A673 (cell line): ENCODE measurements at regions not wholly inside any gene's neighbourhood (a gene's known extent, or its start where the extent isn't known, plus 50 kb on each side); places are given as distances from the start of the nearest gene placed in this dataset.

Experiments used
- BruUV-seq: library from RNA; stranded (reverse); fragments of 400-500 nt; replicated peaks from 2 replicates; lab custom pipeline; 2021; lab: Mats Ljungman, UMichigan
- CTCF ChIA-PET: fragments of 300-600 bp; sonication (Branson Sonifier 250); formaldehyde crosslinking; loops from one replicate; lab custom pipeline; 2022; ENCODE audit warnings: antibody characterized with exemption; lab: Charles Lee
- POLR2A ChIA-PET: fragments of 300-600 bp; sonication (Branson Sonifier 250); formaldehyde crosslinking; loops from one replicate; lab custom pipeline; 2022; ENCODE audit warnings: antibody characterized with exemption; ENCODE audit not compliant: low non-redundant PET; lab: Charles Lee
- DNase-seq: peaks from one replicate; pipeline ENCODE4 v3.0.0-alpha.2; 2015; ENCODE audit warnings: low spot score
- H3K27ac ChIP-seq: fragments of 200-600 bp; sonication (generic); 2 replicates; pipeline ENCODE4 v1.5.1; 2016; ENCODE audit warnings: mixed run types, low read depth, mild to moderate bottlenecking, mixed read lengths, antibody characterized with exemption, low read length; ENCODE audit not compliant: poor library complexity, severe bottlenecking
- H3K27me3 ChIP-seq: fragments of 200-600 bp; sonication (generic); replicated peaks from 2 replicates; pipeline ENCODE4 v1.6.1; 2017; ENCODE audit warnings: mixed run types, low read depth, mild to moderate bottlenecking, mixed read lengths, antibody characterized with exemption, low read length; ENCODE audit not compliant: insufficient read depth, poor library complexity
- H3K36me3 ChIP-seq: fragments of 200-600 bp; sonication (generic); 2 replicates; pipeline ENCODE4 v1.6.1; 2016; ENCODE audit warnings: mixed run types, mild to moderate bottlenecking, mixed read lengths, antibody characterized with exemption, low read length; ENCODE audit not compliant: insufficient read depth, poor library complexity, severe bottlenecking
- H3K4me1 ChIP-seq: fragments of 200-600 bp; sonication (generic); 2 replicates; pipeline ENCODE4 v1.6.1; 2017; ENCODE audit warnings: mixed run types, mild to moderate bottlenecking, mixed read lengths, antibody characterized with exemption, low read length; ENCODE audit not compliant: insufficient read depth, poor library complexity, severe bottlenecking
- H3K4me3 ChIP-seq: fragments of 200-600 bp; sonication (generic); 2 replicates; pipeline ENCODE4 v1.5.1; 2016; ENCODE audit warnings: low read depth, mixed run types, mild to moderate bottlenecking, mixed read lengths, low read length; ENCODE audit not compliant: poor library complexity, severe bottlenecking
- H3K9me3 ChIP-seq: fragments of 200-600 bp; sonication (generic); 2 replicates; pipeline ENCODE4 v1.6.1; 2016; ENCODE audit warnings: mixed run types, low read depth, mild to moderate bottlenecking, mixed read lengths, antibody characterized with exemption, low read length; ENCODE audit not compliant: poor library complexity, severe bottlenecking
- EZH2 ChIP-seq: fragments of 200-600 bp; sonication (generic); IDR thresholded peaks from 2 replicates; pipeline ENCODE4 v1.6.1; 2017; ENCODE audit warnings: borderline replicate concordance, low read depth, mild to moderate bottlenecking, mixed read lengths, antibody characterized with exemption, low read length; ENCODE audit not compliant: poor library complexity, severe bottlenecking
- intact Hi-C: fragments of 100-400 bp; cut with micrococcal nuclease; formaldehyde crosslinking; loops from one replicate; pipeline ENCODE4 v1.10.0; 2022; ENCODE audit not compliant: unreplicated experiment
- TF ChIP-seq, protein P1 (sequence below): fragments of 300-800, 200-600 bp; sonication (generic); conservative IDR thresholded peaks from 2 replicates; pipeline ENCODE4 v1.5.1; 2017; ENCODE audit warnings: low read depth, mild to moderate bottlenecking, antibody characterized with exemption, low read length, moderate library complexity, mixed read lengths

DNA sequence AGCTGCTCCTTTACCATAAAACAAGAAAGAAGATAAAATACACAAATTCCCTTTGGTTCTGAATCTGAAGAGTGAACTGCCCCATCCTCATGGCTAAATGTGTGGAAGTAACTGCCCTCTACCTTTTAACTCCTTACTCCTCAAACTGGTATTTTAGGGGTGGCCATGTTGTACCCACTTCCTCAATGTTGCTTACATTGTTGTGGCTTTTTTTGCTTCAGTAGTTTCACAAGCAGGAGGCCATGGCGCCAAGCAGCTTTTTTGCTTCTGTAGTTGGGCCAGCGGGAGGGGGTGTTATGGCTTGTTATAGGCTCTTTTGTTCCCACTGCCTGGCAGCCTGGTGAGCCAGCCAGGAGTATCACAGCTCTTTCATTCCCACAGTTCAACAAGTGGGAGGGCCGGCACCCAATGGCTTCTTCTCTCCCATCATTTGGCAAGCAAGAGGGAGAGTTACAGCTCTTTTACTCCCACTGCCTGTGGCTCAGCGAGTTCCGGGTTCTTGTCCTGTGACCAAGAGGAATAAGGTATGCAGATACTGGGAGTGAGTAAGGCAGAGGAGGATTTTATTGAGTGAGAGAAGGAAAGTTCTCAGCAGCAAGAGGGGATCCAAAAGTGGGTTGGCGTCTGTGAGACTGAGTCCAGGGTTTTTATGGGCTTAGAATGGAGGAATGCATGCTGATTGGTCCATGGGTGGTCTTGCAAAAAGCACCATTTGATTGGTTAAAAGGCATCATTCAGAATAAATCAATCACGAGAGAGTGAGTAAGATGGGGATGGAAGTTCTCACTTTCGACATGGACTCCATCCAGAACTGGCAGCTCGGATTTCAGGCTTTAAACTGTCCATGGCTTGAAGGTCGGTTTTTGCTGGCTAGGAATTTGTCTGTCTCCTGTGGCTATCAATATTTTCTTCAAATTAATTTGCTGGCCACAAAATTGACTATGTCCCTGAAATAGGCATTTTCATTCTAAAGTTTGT lies 429.6 kb downstream of the HLX start:
- no peak overlapping the region for H3K4me3 ChIP-seq
- no peak for TF ChIP-seq EZH2
- TF ChIP-seq, protein P1, sequence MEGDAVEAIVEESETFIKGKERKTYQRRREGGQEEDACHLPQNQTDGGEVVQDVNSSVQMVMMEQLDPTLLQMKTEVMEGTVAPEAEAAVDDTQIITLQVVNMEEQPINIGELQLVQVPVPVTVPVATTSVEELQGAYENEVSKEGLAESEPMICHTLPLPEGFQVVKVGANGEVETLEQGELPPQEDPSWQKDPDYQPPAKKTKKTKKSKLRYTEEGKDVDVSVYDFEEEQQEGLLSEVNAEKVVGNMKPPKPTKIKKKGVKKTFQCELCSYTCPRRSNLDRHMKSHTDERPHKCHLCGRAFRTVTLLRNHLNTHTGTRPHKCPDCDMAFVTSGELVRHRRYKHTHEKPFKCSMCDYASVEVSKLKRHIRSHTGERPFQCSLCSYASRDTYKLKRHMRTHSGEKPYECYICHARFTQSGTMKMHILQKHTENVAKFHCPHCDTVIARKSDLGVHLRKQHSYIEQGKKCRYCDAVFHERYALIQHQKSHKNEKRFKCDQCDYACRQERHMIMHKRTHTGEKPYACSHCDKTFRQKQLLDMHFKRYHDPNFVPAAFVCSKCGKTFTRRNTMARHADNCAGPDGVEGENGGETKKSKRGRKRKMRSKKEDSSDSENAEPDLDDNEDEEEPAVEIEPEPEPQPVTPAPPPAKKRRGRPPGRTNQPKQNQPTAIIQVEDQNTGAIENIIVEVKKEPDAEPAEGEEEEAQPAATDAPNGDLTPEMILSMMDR = no peak
- no peak for DNase-seq
- POLR2A ChIA-PET = no interaction called here
- CTCF ChIA-PET = no interaction called here
- no peak overlapping the region for H3K27ac ChIP-seq
- intact Hi-C loops = no loop called here
- BruUV-seq = no TSS peak
- H3K27me3 ChIP-seq = no peaks in the 10 kb centered on the region
- no peaks in the 10 kb centered on the region for H3K36me3 ChIP-seq
- no peaks in the 10 kb centered on the region for H3K9me3 ChIP-seq
- no peaks in the 10 kb centered on the region for H3K4me1 ChIP-seq

DNA sequence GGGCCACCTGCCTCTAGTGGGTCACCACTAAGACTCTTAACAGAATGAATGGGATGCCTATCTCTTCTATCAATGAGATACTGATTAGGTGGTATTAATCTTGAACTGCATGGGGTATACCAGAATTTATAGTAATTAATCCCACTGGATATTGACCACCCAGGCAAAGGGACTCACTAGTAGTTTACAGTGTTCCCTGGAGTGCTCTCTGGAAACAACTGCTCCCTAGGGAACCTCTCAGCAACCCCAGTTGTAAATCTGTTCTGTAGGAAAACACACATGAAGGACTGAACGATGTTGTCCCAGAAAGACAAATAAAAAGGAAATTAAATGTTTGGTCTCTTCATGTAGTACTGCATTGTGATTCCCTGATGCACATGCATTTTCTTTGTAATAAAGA lies 430.5 kb downstream of the HLX start:
- intact Hi-C loops = no loop called here
- no TSS peak for BruUV-seq

DNA sequence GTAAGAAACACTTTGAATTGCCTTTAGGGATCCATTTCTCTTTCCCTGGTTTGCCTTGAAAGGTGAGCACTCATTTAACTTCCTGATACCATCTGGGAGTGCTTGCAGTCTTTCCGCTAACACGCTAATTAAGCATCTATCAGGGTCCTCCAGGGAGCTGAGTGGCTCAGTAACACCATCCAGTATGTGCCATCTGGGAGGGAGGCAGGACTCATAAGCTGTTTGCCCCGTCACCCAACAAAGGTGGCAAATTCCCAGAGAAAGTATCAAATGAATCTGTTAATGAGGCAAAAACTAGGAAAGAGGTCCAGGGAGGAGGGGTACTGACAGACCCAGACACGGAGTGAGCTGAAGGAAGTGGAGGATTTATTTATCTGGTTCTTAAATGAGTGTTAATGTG lies 430.9 kb downstream of the HLX start:
- Histone ChIP-seq H3K4me1 (no peaks in the 10 kb centered on the region), H3K36me3 (no peaks in the 10 kb centered on the region), H3K27ac (no peak overlapping the region), H3K27me3 (no peaks in the 10 kb centered on the region), H3K4me3 (no peak overlapping the region), H3K9me3 (no peaks in the 10 kb centered on the region)
- BruUV-seq = no TSS peak
- ChIA-PET CTCF (no interaction called here), POLR2A (no interaction called here)
- no peak for TF ChIP-seq EZH2
- TF ChIP-seq, protein P1 = no peak
- no peak for DNase-seq
- intact Hi-C loops = no loop called here

More for the DNA sequence above, 430.5 kb downstream of the HLX start:
- H3K4me3 ChIP-seq = no peak overlapping the region
- CTCF ChIA-PET = no interaction called here
- H3K27me3 ChIP-seq = no peaks in the 10 kb centered on the region
- POLR2A ChIA-PET = no interaction called here
- no peaks in the 10 kb centered on the region for H3K4me1 ChIP-seq
- no peak overlapping the region for H3K27ac ChIP-seq
- no peaks in the 10 kb centered on the region for H3K36me3 ChIP-seq
- DNase-seq = no peak
- H3K9me3 ChIP-seq = no peaks in the 10 kb centered on the region
- TF ChIP-seq, protein P1 = no peak
- TF ChIP-seq EZH2 = no peak
